GM18868 (cell line): ENCODE measurements at regions not wholly inside any gene's neighbourhood (a gene's known extent, or its start where the extent isn't known, plus 50 kb on each side); places are given as distances from the start of the nearest gene placed in this dataset.
"Not testable (repeated sequence)": the region's sequence is repeated elsewhere in the genome, so short reads cannot be mapped to it uniquely, and the experiment has no call there.

Experiments used
- ATAC-seq: cut with Tn5 transposase; IDR thresholded peaks from one replicate; pipeline ENCODE4 v1.9.1; 2021; ENCODE audit warnings: mild to moderate bottlenecking, moderate library complexity; ENCODE audit not compliant: unreplicated experiment

DNA sequence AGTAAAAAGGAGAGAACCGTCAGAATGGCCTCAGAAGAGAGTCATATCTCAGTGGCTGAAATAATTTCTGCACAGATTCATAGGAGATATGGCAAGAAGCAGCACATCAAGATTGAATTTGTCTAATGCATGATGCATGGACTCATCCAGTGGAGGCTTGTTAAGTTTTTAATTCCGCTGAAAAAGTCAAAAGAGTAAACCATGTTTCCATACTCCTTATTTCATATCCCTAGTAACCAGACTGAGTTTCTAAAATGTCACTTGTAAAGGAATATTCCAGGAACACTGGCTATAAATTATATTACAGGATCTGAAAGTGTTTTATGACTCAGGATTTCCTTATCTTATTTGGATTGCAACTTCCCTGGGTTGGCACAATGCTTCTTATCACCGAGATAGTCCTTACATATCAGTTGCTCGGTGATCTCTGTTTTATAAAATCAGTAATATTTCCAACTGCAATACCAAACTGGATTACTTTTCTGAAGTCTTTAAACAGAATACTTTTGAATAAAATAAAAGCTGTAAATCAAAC is 180.2 kb upstream of the TSC22D1 start:
- ATAC-seq: no peak

GRCh38 chr13:44755872-44756271 is 179.7 kb upstream of the TSC22D1 start:
- ATAC-seq: no peak

- ATAC-seq: no peak
Observed at GRCh38 chr13:44752164-44752563, 176.0 kb upstream of the TSC22D1 start.

DNA sequence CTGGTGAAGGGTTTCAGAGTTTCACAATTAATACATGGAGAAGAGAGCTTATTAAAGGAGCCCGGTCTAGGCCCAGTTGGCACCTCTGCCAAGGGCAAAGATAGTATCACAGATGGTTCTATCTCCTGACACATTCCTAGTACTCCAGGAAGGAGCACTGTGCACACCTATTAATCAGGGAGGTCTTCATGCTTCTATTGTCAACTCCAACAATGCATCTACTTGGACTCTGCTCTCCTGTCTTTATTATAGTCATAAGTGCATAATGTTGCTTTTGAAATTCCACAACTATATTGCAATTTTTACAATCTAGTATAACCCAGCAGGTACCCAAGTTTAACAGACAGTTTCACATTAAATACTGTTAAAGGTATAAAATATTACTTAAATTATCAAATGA is 174.5 kb upstream of the TSC22D1 start:
- ATAC-seq: no peak

DNA sequence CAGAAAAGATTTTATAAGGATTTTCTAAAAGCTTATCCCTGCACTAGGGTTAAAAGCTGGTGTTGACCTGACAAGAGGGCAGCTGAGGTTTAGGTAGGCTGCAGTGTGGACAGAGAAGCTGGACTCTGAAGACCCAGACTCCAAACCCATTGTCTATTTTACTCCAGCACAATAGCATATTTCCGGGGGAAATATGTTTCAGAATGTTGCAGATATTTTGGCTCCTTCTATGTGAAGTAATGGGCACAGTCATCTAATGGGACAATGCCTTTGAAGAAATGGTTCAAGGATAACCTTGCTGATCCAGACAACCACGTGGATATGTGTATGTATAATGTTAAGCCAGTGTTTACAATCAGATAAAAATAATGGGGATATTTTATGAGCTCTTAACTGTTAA is 173.8 kb upstream of the TSC22D1 start:
- ATAC-seq: no peak

- no peak for ATAC-seq
Observed at GRCh38 chr13:44748439-44748838, 172.3 kb upstream of the TSC22D1 start.

DNA sequence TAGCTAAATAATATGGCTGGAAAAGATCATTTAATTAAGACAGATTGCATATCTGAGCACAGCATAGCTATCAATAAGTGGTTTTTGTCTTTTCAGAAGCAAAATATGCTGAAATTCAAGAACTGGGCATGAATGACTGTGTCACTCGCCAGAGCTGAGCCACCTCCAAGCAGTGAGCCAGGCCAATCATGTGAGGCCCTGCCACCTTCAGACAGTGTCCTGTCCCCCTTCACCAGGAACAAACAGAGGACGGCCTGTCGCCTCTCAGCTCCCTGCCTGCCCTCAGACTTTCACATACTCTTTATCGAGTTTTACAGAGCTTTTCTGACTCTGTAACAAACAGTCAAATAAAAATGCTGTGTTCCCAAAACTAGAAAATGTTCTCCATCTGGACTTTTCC is 171.0 kb upstream of the TSC22D1 start:
- no peak for ATAC-seq

DNA sequence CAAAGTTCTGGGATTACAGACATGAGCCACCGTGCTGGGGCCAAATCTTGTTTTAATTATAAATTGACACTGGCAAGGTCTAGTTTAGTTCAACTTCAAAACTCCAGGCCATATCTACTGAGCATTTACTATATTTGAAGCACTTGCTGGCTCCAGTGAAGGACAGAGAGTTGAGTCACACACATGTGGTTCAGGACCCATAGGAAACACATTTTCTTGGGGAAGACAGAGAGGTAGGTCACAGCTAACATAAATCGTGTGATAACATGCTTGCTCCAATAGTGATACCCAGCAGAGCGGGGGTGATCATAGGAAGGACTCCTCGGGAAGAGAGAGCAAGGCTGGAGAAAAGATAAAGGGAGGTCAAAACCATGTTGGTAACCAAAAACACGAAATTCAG is 170.6 kb upstream of the TSC22D1 start:
- ATAC-seq: no peak

DNA sequence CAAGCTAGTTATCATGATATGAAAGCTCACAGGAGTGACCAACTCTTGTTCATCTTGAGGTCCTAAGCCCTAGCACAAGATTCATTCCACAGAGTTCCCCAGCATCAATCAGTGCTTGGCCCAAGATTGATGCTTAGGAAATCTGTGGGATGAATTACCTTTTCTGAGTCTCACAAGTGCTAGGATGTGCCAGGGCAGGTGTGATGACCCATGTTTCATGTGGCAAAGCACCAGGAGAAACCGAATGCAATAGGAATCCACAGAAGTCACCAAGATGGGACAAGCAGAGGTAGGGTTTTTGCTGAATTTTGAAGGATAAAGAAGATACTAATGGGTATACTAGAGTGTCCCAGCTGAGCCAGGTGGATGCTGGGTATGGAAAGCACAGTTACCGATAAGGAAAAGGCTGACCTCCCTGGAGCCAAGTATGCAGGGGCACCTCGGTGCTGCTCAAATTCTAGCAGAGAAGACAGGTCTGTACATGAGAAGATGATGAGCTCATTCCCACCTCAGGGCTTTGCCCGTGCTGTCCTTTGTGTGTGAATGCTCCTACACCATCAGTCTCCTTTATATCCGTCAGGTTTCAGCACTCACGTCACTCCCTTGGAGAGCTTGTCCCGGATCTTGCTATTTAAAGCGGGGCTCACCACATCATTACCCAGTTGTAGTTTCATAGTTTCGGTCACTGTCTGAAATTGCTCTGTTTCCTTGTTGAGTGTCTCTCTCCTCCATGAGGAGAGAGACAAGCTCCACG is 168.9 kb upstream of the TSC22D1 start:
- no peak for ATAC-seq

- no peak for ATAC-seq
Observed at GRCh38 chr13:44739539-44739938, 163.4 kb upstream of the TSC22D1 start.

DNA sequence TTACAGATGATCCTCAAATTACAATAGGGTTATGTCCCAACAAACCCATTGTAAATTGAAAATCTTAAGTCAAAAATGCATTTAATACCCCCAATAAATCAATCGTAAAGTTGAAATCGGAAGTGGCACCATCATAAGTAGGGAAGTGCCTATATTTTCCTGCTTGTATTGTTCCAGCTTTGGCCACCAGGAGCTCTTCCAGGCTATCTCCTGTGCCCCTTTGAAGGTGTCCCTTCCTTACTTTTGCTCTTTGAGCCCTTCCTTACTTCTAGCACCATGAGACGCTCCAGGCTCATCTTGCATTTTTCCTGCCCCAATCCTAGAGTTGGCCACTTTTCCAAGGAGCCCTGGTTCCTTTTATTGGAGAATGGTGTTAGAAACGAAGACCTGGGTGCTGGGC is 163.0 kb upstream of the TSC22D1 start:
- ATAC-seq: no peak

DNA sequence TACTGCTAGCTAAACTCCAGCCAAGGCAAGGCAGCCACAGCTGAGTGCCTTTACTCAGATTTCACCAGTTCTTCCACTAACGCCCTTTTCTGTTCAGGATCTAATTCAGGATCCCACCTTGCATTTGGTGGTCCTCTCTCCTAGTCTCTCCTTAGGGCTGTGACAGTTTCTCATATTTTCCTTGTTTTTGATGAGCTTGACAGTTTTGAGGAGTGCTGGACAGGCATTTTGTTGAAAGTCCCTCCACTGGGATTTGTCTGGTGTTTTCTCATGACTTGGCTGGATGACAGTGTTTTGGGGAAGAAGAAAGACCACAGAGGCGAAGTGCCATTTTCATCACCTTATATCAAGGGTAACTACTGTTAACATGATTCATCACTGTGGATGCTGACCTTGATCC is 162.3 kb upstream of the TSC22D1 start:
- ATAC-seq: no peak

- ATAC-seq: no peak
Observed at GRCh38 chr13:44735806-44736205, 159.7 kb upstream of the TSC22D1 start.

GRCh38 chr13:44734201-44734707 is 158.1 kb upstream of the TSC22D1 start:
- ATAC-seq: no peak

- ATAC-seq: no peak
Observed at GRCh38 chr13:44732503-44733098, 156.5 kb upstream of the TSC22D1 start.

DNA sequence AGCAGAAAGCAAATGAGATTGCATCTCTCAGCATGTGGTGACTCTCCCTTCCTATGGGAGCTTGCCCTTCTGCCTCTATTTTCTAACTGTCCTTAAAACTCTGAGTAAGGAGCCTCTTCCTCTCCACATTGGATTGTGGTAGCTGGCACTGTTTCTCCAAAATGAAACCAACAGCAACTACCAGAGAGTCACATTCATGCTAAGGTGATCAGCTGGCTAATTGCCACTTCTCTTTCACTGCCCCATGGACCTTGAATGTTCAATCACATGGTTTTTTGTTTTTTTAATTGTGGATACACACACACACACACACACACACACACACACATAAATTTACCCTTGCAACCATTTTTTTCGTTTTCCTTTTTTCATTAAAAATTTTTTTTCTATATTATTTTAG is 154.7 kb upstream of the TSC22D1 start:
- ATAC-seq: no peak

GRCh38 chr13:44730099-44730498 is 154.0 kb upstream of the TSC22D1 start:
- no peak for ATAC-seq

GRCh38 chr13:44727591-44727990 is 151.5 kb upstream of the TSC22D1 start:
- not testable (repeated sequence) for ATAC-seq

- ATAC-seq: no peak
Observed at GRCh38 chr13:44726778-44727177, 150.6 kb upstream of the TSC22D1 start.

DNA sequence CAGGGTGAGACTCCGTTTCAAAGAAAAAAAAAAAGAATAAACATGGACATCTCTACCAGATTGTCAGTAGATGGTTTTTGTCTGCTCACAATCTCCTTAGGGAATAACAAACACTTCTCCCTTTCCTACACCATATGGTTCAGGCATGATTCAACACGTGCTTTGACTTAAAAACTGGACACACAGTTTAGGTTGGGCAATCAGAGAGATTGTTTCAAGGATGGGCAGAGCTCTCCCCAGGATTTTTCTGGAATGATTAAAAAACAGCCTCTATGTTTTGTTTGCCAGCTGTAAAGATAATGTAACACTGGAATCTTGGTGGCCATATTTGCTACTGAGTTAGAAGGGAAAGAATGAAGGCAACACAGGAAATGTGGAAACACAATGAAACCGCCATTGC is 150.1 kb upstream of the TSC22D1 start:
- ATAC-seq: no peak

GRCh38 chr13:44719857-44720671 is 143.9 kb upstream of the TSC22D1 start:
- no peak for ATAC-seq
